Skeletal muscle cell (primary cell): ENCODE measurements at regions not wholly inside any gene's neighbourhood (a gene's known extent, or its start where the extent isn't known, plus 50 kb on each side); places are given as distances from the start of the nearest gene placed in this dataset.
"Not testable (repeated sequence)": the region's sequence is repeated elsewhere in the genome, so short reads cannot be mapped to it uniquely, and the experiment has no call there.

Experiments
- DNase-seq: peaks from one replicate; pipeline ENCODE4 v3.0.0-alpha.2; 2010; ENCODE audit warnings: low read depth
- H3K4me3 ChIP-seq: 2 replicates; pipeline ENCODE4 v1.5.1; 2011; ENCODE audit warnings: low read depth, mild to moderate bottlenecking, control low read depth, low read length, moderate library complexity

DNA sequence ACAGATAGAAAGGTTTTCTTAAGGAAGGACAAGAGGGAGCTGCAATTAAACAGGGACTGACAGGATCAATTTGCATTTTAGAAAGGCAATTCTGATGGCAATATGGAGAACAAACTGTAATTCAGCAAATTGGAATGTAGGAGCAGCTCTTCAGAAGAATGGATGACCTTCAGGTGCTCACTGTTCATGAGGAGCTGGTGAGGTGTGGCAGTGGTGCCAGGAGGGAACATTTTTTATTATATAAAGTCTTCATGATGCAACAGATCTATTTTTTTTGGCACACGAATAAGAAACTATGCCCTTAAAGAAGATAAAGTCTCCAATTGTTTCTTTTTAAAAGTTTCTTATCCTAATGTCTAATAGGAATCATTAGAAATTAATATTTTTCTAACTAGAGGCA, 151.7 kb downstream of the SLC38A4 start:
- H3K4me3 ChIP-seq: no peak overlapping the region
- no peak for DNase-seq

DNA sequence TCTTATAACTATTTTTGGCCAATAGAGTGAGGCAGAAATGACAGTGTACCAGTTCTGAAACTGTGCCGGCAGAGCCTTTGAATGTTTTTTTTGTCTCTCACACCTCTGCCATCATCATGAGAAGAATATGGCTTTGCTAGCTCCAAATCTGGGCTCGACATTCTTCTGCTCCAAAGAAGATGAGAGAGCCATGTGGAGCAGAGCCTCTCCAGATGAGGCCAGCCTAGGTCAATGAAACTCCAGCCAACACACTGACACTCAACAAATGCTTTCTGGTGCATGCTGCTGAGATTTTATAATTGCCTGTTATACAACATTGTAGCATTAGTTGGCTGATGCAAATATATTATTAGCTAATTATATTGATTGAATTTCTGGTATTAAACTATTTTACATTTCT, 154.7 kb downstream of the SLC38A4 start:
- no peak for DNase-seq
- no peak overlapping the region for H3K4me3 ChIP-seq

DNA sequence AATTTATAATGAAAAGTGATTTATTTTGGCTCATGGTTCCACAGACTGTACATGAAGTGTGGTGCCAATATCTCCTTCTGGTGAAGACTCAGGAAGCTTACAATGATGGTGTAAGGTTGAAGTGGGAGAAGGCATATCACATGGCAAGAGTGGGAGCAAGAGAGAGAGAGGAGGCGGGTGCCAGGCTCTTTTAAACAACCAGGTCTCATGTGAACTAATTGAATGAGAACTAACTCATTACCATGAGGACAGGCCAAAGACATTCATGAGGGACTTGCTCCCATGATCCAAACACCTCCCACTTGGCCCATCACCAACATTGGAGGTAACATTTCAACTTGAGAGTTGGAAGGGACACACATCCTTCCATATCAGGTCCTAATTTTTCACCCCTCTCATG, 155.2 kb downstream of the SLC38A4 start:
- no peak for DNase-seq
- no peak overlapping the region for H3K4me3 ChIP-seq

DNA sequence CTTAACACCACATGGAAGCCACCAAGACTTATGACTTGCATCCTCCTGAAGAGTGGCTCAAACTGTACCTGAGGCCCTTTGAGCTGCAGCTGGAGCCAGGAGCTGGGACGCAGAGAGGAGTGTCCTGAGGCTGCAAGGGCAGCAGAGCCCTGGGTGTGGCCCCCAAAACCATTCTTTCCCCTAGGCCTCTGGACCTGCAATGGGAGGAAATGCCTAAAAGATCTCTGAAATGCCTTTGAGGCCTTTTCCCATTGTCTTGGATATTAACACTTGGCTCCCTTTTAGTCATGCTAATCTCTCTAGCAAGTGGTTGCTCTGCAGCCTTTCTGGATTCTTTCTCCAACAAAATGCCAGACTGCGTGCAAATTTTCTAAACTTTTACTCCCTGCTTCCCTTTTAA, 156.1 kb downstream of the SLC38A4 start:
- no peak overlapping the region for H3K4me3 ChIP-seq
- no peak for DNase-seq

DNA sequence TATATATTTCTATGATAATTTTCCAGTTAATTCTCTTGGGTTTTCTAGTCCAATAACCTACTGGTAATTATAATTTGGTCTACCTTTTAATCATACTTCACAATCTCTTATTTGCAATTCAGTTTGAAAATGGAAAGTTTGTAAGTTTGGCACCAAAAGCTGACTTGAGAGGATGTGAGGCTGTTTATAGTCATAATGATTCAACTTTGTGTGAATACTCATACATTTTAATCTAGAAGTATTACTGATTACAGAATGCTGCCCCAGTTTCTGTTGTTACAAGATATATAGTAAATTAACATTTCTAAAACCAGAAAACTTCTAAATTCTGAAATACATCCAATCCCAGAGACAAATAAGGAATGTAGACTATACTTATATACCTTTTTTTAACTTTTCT, 158.2 kb downstream of the SLC38A4 start:
- no peak overlapping the region for H3K4me3 ChIP-seq
- DNase-seq: no peak

DNA sequence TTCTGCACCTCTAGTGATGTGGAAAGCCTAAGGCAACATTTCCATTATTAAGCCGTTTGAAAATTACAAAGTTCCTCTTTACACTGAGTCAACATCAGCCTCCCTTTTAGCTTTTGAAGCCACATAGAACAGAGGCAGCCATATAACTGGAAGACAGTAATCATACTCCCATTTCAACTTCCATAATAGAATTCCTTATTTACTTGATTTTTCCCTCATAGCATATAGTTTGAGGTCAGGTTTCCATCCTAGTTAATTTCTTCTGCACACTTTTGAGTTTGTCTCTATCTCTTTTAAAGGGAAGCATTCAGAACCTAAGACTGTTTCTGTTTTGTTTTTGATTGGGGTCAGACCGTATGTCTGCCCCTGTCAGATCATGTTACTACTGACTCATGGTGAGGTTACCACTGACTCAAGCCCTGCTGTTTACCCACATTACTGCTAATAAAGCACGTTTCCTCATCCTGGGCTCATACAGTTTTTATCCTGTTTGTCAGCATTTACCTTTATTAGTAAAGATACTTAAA, 161.0 kb downstream of the SLC38A4 start:
- peak; percentile 84 for DNase-seq
- H3K4me3 ChIP-seq: no peak overlapping the region

DNA sequence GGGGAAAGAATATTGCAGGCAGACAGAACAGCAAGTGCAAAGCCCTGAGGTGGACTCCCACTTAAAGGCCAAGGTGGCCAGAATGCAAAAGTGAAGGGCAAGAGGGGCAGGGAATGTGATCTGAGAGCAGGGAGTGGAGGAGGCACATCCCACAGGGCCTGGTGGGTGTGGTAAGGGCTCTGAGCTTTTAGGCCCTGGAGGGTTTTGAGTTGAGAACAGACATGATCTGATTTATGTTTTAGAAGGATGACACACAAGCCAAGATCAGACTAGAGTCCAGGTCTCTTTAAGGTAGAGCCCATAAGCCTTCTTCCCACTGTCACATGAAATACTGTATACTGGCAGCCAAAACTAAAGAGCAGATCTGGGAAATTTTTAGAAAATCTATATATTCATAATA, 162.5 kb downstream of the SLC38A4 start:
- H3K4me3 ChIP-seq: no peak overlapping the region
- DNase-seq: no peak

DNA sequence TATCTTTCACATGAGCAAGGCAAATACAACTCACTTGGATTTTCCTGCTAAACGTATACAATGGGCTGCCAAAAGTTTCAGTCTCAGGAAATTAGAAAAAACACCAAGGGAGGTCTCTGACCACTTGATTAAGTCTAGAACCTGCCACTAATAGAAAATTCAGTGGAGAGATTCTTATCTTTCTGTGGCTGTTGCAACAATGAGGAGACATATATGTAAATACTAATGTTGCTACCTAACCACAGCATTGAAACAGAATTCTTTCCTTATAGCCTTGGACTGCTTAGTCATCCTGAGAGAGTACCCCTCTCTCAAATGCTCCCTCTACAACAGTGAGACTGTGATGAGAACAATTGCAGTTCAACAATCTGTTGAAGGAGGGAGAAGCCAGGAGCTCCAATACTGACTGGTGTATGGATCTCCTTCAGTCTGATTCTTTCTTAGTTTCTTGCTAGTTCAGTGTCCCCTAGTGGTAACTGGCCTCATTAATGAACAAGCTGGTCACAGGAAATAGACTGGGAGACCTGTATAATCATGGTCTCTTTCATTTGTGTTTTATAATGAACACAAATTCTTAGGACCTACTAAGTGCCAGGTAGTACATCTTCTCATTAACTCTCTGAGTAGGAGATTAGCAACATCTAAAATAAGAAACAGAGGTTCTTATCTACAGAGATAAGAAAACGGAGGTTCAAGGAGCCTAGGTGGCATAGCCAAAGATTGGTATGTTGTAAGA, 164.5 kb downstream of the SLC38A4 start:
- H3K4me3 ChIP-seq: no peak overlapping the region
- DNase-seq: peak; percentile 91

DNA sequence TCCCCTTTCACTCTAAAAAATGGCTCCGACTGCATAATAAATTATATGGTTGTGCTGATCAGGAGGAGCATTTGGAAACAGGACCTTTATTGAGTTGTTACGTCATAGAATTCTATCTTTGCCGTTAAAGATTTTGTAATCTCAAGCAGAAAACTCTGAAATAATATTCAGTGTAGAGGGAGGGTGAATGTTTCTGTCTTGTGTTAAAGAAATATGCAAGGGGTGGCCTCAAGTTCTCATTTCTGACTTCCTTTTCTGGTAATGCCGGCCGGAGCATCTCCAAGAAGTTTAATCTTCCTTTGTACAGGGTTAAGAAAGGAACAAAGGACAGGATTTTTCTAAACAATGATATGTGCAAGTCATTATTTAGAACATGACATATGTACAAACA, 165.1 kb downstream of the SLC38A4 start:
- DNase-seq: no peak
- no peak overlapping the region for H3K4me3 ChIP-seq

DNA sequence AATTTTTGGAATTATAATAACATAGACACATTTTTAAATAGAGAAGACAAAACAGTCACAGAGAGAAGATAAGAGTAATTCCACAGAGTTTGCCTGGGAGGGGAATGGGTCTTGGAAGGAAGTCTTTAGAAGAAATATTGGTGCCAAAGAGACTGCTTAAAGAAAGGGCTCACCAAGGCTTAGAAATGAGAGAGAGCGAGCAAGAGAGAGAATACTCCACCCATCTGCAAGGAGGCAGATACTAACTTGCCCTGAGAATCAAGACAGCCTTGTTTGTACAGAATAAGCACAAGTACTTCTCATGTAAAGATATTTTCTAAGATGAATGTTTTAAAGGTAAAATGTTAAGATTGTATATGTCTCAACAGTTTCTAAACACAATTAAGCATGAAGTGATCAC, 165.5 kb downstream of the SLC38A4 start:
- no peak for DNase-seq
- H3K4me3 ChIP-seq: no peak overlapping the region

DNA sequence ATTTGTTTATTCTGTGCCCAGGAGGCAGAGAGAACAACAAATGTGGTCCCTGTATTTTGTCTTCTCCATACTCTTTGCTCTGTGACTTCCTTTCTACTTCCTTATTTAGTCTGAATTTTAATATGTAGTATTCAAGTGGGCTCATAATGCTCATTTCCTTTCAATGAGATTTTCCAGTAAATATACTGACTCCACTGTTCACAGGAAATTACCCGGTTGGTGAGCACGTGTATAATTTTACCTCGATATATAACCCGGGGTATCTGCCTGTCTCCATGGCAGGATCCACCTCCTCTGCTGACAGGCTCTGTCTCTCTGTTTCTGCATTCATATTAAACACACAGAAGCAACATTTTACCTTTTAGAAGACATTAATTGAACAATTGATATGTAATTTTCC, 166.0 kb downstream of the SLC38A4 start:
- H3K4me3 ChIP-seq: no peak overlapping the region
- DNase-seq: no peak

DNA sequence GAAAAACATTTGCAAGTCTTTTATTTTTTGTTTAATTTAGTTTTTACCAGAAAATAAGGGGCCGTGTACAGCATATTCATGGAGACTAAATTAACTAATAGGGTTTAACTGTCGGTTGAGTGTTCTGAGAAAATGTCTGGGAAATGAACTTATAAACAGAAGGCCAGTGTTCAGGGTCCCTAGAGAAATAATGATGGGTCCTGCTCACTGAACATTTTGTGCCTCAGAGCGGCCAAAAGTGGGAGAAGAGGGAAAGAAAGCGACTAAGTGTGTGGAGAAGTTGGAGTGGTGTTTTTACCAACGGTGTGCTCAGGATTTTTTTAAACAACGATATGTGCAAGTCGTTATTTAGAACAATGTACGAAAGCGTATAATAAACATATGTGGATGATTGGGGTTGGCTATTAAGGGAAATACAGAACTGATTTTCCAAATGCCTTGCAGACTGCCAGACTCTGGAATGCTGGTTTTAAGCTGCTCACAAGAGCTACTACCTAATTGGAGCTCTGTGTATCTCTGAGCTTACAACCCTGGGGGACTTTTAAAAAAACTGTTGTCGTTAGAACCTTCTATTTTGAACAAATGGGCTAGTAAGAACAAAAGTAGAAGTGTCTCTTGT, 166.7 kb downstream of the SLC38A4 start:
- H3K4me3 ChIP-seq: no peak overlapping the region
- no peak for DNase-seq

DNA sequence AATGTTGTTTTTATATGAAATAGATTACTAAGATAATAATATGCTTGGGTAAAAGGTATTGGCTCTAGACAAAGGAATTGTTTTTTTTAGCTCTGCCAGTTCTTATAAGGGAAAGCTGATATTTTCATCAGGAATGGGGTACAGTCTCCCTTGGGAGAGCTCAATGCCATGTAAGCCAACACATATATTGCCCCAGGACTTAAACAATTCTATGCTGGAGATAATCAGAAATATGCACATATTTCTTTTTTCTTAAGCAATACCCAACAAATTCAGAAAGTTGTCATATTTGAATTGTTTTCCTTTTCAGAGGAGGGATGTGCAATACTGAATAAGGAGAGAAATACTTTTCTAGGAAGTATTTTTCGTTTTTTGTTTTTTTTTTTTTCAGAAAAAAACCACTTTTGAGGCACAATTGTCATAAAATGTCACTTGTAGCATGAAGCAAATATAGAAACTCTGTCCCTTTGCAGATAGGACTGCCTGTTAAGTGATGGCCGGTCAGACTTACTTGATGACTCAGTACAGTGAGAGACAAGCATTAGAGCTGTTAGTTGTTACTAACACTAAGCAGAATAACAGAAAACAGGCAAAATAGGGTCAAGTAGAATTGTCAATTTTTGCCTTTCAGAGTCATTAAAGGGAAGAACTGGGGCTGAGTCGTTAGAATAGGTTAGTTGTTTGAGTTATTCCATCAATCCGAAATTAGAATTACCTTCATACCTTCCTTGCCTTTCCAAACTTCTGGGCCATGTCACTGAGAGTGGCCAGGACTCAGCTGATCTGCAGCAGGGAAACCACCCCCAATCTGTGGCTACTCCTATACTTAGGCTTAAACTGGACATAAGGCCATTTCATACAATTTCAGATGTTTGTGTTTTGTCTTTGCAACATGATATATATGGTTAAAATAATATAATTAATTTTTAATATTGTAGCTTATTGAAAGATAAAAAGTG, 168.1 kb downstream of the SLC38A4 start:
- DNase-seq: no peak

DNA sequence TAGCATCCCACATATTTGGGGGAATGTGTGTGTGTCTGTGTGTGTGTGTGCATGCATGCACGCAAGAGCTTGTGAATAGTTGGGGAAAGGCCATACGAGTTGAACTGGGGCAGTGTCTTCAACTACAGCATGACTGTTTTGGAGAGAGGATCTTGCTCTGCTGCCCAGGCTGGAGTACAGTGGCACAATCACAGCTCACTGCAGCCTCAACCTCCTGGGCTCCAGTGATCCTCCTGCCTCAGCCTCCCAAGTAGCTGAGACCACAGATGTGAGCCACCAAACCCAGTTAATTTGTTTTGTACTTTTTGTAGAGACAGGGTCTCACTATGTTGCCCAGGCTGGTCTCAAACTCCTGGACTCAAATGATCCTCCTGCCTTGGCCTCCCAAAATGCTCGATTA, 169.8 kb downstream of the SLC38A4 start:
- DNase-seq, H3K4me3 ChIP-seq: not testable (repeated sequence)

More for the DNA sequence above, 168.1 kb downstream of the SLC38A4 start:
- no peak overlapping the region for H3K4me3 ChIP-seq

DNA sequence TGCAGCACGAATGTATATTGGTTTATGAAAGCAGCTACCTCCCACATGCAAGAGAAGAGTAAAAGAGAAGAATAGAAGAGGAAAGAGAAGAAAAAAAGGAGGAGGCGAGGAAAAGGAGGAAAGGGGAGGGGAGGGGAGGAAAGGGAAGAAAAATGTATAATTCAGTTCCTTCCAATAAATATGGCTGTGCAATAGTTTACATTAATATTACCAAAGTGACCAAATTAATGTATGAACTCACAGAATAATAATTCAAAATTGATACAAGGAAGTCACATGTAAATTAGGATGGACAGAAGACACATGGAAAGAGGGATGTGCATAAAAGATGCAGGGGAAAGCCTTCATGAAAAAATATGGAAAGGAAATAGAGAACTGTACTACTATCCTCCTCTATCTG, 172.5 kb downstream of the SLC38A4 start:
- no peak for DNase-seq
- H3K4me3 ChIP-seq: no peak overlapping the region

DNA sequence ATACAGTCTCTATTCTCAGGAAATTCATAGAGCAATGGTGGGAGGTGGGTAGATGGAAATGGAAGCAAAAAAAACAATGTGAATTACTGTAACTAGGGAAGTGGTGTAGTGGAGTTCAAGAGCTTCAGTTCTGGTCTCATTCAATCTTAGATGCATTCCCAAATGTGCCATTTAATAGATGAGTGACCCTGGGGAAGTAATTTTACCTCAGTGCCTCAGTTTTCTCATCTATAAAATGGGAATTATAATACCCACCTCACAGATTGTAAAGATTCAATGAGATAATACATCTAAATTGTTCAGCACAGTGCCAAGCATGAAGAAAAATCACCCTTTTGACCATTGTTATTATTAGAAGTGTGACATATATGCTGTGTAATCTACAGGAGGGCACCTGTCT, 173.1 kb downstream of the SLC38A4 start:
- no peak overlapping the region for H3K4me3 ChIP-seq
- no peak for DNase-seq

DNA sequence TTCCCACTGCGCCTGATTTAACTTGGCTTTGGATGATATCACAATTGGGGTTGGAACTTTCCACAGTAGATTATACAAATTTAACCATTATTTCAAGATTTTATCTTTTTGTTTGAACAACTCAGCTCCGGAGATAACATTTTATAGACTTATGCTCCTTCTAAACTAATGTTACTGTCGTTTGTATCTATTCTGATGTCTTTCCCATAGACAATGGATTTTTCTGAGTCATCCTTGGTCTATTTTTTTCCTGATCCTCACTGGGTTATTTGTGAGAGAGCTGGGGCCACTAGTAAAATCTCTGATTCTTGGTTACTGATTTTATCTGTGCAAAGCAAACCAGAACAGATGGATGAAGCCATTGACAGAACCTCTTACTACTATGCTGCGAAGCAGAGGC, 175.1 kb downstream of the SLC38A4 start:
- no peak overlapping the region for H3K4me3 ChIP-seq
- no peak for DNase-seq

DNA sequence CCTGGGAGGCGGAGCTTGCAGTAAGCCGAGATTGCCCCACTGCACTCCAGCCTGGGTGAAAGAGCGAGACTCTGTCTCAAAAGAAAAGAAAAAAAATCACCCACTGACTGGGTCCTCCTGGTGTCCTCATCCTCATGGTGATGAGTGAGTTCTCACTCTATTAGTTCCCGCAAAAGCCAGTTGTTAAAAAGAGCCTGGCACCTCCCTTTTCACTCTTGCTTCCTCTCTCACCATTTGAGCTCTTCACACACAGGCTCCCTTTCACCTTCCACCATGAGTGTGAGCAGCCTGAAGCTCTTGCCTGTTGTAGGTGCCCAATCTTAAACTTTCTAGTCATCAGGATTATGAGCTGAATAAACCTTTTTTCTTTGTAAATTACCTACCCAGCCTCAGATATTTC, 176.4 kb downstream of the SLC38A4 start:
- no peak for DNase-seq
- no peak overlapping the region for H3K4me3 ChIP-seq

DNA sequence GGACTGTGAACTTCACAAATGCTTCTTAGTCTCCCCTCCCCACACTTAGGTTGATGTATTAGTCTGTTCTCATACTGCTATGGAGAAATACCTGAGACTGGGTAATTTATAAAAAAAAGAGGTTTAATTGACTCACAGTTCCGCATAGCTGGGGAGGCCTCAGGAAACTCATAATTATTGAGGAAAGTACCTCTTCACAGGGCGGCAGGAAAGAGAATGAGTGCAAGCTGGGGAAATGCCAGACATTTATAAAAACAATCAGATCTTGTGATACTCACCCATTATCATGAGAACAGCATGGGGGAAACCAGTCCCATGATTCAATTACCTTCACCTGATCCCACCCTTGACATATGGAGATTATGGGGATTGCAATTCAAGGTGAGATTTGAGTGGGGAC, 178.8 kb downstream of the SLC38A4 start:
- H3K4me3 ChIP-seq: no peak overlapping the region
- no peak for DNase-seq

DNA sequence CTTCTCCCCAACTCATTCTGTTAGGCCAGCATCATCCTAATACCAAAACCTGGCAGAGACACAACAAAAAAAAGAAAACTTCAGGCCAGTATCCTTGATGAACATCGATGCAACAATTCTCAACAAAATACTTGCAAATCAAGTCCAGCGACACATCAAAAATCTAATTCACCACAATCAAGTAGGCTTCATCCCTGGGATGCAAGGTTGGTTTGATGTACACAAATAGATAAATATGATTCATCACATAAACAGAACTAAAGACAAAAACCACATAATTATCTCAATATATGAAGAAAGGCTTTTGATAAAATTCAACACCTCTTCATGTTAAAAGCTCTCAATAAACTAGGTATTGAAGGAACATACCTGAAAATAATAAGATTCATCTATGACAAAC, 184.1 kb downstream of the SLC38A4 start:
- DNase-seq, H3K4me3 ChIP-seq: not testable (repeated sequence)
